ENCODE measurements at regions not wholly inside any gene's neighbourhood (a gene's known extent, or its start where the extent isn't known, plus 50 kb on each side); places are given as distances from the start of the nearest gene placed in this dataset.
A peak's percentile ranks its signal among the peaks of the same experiment; 100 is the strongest.
"Not testable (repeated sequence)": the region's sequence is repeated elsewhere in the genome, so short reads cannot be mapped to it uniquely, and the experiment has no call there.

DNA sequence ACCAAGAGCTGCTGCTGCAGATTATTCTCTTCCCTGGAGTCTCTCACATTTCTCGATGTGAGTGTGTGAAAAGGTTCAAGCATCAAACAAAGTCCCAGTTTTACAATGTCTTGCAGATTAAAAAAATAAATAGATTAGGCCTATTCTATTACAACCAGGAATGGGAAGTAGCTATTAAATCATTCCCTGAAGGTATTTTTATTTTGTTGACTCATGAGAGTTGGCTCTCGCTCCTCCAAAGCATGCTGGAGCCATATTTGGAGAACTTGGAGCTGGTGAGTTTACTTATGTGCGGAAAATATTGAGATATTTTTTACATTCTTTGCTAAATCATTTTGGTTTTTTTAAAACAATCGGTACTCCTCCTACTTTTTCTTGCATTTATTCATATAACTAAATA is 572.3 kb downstream of the ETNK1 start:
- DNase-seq = no peak

DNA sequence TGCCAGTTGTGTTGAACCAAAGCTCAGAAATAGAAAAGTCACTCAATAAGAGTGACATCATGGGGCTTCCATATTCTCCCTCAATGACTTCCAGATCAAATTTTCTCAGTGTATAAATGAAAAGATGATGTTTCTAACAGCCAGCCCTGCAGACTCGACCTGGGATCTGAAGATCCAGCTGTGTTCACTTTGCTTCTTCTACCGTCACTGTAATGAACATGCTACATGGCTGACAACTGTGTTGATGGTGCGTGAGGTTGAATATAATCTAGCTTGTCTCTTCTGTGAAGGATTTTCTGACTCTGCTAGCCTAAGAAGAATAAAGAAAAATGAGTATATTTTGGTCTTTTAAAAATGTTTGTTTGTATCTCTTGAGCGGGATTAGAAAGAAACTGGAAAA is 577.8 kb downstream of the ETNK1 start:
- DNase-seq = no peak

DNA sequence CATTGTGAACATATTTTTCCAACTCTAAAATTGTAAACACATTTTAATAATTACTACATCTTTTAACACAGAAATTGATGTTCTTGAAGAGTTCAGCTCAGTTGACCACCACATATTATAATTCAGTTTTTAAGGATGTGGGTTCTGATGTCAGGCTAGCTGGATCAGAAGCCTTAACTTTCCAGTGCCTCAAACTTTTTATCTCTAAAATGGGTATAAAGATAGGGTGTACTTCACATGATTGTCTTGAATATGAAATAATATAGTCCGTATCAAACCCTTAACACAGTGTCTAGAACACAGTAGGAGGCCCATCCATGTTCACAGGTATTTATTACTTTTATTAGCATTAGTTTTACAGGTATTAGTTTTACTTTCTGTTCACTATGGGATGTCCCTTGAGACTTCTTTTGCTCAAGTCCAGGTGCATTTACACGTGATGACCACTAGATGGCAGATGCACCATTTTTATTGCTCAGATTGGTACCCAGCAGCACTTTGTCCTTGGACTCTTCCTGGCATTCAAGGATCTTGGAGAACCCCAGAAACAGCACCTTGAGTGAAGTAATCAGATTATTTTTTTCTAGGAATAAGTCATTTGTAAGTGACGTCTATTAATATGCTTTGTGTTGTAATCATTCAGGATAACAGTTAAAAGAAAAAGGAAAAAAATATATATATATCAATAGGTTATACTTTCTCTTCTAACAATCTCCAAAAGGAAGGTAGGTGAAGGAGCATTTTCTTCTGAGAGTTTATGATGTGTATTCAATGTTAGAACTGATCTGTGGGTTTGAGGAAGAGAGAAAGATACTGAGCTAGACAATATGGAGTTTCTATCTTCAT is 580.2 kb downstream of the ETNK1 start:
- peak; percentile 71 for DNase-seq

GRCh38 chr12:23209793-23210192 is 584.8 kb downstream of the ETNK1 start:
- DNase-seq = no peak

- DNase-seq = no peak
Measured at GRCh38 chr12:23210573-23210972, 585.6 kb downstream of the ETNK1 start.

DNA sequence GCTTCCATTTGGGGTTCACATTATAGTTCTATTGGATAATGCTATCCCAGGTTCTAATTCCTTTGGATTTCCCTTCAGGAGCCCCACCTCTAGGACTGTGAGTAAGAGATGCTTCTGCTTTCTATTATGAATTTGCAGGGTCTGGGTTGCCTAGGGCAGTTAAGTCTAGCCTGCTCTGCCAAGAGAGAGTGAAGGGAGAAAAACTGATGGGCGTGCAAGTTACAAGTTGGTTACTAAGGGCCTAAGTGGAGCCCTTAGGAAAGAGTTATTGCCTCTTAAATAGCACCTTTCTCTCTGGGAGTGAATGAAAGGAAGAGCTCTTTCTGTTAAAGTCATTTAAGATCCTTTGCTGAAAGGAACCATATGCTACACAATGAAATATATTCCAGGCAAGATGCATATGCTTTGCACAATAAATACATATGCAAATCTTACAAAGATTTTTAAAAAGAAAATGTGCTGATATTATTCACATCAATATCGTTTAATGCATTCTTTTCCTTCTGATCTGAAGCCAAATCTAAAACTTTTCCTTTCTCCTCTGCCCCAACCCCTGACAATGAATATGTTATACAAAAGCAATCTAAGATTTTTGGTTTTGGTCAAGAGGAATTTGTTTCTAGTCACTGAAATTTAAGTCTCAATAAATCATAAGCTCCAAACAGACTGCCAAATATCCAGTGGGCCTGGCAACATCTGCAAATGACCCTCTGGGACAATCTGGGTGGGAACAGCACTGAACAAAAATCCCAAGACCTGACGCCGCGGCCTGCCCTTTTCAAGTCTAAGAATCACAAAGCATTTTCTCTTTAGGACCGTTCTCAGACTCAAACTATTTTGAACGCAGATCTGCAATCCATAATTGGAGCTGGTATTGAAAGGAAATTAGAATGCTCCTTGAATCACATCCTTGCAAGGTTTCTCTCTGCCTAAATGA is 586.7 kb downstream of the ETNK1 start:
- no peak for DNase-seq

DNA sequence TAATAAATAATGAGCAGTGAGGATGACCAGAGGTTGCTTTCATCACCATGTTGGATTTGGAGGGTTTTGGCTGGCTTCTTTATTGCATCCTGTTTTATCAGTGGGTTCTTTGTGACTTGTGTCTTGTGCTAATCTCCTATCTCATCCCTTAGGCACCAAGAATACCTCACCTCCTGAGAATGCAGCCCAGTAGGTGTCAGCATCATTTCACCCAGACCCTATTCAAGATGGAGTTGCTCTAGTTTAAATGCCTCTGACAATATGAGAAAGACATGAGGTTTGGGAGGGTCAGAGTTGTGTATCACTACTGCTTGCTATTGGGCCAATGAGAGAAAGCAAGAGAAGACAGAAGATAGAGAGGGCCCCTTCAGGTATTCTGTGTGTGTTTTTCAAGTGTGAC is 592.2 kb downstream of the ETNK1 start:
- no peak for DNase-seq

GRCh38 chr12:23217667-23218066 is 592.7 kb downstream of the ETNK1 start:
- DNase-seq = no peak

DNA sequence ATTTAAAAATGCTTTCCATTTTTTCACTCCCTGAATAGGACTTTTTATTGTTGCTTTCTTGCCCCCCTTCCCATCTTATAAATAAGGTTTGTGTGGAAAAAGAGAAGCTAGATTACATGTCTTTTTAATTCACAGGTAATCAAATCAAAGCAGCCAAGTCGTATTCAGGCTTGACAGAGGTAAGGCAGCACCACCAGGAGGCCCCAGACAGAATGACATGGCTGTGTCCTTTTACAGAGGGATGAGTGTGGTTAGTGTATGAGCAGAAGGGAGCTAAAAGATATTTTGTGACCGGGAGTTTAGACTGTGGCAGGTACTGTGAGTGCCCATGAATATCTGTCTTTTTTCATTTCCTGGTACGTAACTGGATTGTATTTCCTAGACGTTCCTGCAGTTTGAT is 596.1 kb downstream of the ETNK1 start:
- no peak for DNase-seq

DNA sequence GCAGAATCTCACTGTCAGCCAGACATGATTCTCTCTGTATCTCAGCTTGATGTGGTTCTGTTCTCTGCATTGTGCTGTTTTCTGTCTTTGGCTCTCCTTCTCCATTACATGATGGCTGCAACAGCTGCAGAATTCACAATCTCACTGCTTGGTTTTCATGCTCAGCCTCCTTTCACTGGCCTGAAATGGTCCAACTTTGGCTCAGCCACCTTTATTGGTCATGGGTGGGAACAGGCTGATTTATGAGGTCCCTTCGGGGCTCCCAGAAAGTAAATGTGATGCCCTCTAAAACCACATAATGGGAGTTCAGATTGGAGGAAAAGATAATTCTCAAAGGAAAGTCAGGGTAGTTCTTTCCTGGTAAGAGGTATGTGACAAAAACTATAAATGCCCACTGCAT is 597.0 kb downstream of the ETNK1 start:
- DNase-seq = no peak

DNA sequence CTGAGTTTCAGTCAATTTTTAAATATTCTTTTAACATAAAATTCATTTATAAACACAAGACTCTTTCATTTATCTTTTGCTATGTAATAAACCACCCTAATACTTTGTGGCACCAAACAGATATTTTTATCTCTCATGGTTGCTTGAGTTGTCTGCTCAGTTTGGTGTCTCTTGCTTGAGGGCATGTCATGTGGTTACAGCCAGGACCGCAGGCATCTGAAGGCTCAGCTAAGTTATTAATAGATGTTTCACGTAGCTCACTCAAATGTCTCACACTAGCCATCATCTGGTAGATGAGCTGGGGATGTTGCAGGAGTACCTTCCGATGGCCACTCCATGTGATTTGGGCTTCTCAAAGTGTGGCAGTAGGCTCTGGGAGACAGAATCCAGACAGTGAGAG is 597.8 kb downstream of the ETNK1 start:
- no peak for DNase-seq

- no peak for DNase-seq
Measured at GRCh38 chr12:23228101-23228500, 603.1 kb downstream of the ETNK1 start.

DNA sequence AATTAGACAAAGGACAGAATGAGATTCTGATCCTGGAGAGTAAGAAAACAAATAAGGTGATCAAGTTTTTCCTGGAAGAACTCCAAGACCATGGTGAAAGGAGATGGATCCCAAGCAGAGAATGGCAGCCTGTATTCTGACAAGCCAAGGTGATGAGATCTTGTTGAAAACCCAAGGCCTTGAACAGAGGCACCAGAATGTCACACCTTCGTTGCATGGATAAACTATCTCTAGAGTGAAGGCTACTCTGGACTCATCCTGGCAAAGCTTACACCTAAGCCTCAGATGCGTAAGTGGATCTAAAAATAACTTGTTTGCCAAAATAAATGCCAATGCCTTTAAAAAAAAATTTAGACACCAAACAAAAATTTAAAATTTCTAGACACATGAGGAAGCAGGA is 605.9 kb downstream of the ETNK1 start:
- DNase-seq = no peak

DNA sequence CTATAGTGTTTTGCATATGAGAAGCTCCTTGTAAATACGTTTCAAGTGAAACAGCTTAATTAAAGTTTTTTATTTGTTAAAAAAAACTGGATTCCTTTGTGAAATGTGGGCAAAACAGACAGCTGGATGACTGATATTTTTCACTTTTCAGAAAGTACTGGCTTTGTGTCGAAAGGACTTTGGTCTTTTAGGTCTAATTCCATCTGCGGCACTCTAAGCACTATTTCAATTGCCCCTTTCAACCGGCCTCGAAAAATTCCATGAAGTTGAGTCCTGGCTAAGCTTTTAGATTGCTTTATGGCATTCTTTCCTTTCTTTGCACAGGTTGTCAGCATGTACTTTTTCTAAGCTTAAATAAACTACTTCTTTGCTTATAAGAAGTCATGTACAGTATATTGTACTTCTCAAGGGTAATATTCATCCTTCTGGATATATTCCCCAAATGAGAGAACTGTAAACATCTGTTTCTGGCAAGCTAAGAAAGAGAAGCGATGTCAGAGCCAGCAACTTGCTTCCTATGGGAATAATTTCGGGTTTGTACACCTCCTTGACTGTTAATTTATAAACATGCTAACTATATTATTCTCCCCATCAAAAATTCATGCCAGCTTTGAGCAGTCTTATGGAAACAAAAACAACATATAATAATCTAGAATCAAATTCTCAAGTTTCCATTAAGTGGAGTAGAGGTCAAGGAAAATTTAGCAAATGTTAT is 611.3 kb downstream of the ETNK1 start:
- no peak for DNase-seq

GRCh38 chr12:23236811-23237210 is 611.8 kb downstream of the ETNK1 start:
- DNase-seq = no peak

DNA sequence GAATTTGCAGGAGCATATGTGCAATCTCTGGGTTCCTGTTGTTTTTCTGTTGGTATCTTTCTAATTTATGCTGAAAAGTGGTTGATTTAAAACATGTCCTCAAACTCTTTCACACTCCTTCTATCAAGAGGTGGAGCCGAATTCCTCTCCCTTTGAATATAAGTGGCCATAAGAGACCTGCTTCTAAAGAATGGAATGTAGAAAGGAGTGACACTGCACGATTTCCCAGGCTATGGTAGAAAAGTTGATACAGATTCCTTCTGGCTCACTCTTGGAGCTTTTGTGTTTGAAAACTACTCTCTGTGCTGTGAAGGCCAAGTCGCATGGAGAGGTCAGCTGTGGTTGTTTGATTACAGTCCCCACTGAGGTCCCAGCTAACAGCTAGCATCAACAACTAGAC is 613.2 kb downstream of the ETNK1 start:
- DNase-seq = no peak

DNA sequence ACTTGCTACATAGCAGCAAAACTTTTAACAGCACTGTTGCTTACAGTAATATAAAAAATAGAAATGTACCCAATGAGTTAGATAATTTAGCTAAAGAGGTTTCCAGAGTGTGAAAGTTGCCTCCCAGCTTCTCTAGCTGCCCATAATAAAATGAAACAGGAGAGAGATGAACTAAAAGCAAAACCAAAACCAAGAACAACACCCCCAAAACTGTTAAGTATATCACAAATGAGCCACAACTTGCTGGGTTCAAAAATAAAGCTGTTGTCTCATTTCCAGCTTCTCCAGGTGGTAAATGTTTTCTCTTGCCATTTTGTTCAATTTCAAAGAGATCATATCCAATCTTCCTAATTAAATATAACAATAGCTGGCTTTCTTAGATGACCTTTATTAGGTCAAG is 614.0 kb downstream of the ETNK1 start:
- no peak for DNase-seq

- no peak for DNase-seq
Measured at GRCh38 chr12:23245186-23245585, 620.2 kb downstream of the ETNK1 start.

DNA sequence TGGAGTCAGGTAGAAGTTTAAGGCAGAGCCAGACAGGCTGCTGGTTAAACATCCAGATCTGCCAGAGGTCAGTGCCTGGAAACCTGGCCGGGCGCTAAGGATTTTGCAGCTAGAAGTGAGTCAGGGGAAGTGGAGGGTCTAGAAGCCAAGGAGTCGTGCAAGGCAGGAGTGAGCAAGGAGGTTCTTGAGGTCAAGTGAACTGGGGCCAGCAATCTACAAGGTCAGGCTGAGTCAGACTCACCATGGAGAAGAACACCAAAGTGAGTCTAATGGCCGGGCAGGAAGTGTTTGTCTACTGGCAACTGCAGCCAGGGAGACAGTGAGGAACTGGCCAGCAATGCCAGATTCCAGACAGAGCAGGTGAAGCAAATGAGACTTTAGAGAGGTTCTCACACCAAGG is 628.2 kb downstream of the ETNK1 start:
- no peak for DNase-seq

DNA sequence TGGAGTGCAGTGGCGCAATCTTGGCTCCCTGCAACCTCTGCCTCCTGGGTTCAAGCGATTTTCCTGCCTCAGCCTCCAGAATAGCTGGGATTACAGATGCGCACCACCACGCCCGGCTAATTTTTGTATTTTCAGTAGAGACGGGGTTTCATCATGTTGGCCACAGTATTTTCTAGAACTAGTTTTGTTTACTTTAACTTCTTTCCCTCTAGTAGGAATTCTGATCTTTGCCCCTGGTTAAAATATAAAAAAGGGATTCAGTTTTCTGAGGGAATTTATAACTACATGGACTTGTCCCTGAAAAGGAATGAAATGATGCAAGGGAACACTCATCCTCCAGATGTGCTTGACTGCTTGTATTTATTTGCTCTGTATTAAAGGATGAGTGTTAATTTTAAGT is 628.9 kb downstream of the ETNK1 start:
- DNase-seq = not testable (repeated sequence)

DNA sequence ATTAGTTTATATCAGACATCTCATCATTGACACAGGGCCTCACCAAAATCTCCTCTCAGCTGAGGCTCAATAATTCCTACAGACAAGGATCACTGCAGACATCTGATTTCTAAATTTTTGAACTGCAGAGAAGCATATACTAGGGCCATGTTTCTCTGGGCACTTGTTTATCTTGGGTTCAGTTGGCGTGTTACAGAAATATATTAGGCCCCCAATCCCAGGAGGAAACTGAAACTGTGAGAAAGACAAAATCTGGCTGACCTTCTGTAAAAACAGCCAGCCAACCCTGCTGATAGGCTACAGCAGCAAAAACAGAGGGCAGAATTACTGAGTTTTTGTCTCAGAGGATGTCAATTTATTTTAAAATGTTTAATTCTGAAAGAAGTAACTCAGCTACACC is 634.6 kb downstream of the ETNK1 start:
- DNase-seq = no peak

DNA sequence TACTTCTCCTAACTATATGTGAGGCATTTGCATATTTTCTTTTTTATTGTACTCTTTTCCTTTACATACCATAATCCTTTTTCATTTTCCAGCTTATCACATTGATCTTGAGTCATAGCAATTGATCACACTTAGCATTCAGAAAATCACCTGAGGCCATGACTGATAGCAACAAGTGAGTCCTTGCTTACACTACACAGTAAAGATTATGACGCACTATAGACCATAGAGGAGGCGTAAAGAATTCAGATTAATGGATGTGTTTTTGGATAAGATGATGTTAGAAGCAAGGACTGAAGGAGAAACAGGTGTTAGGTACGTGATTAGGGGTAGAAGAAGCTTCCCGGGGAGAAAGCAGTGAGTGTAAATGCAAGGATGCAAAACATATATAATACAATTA is 637.7 kb downstream of the ETNK1 start:
- no peak for DNase-seq

- DNase-seq = no peak
Measured at GRCh38 chr12:23277831-23278230, 652.9 kb downstream of the ETNK1 start.
